IMR-90 (cell line): ENCODE measurements at regions not wholly inside any gene's neighbourhood (a gene's known extent, or its start where the extent isn't known, plus 50 kb on each side); places are given as distances from the start of the nearest gene placed in this dataset.

Experiments used
- ATAC-seq: fragments of 200-7000 bp; cut with Tn5 transposase; 2 replicates; pipeline ENCODE4 v1.9.1; 2020; ENCODE audit warnings: low read depth, mild to moderate bottlenecking, moderate library complexity
- BruUV-seq: library from RNA; stranded (reverse); fragments of 400-500 nt; replicated peaks from 2 replicates; lab custom pipeline; 2021; lab: Mats Ljungman, UMichigan
- CTCF ChIA-PET: fragments of 300-600 bp; formaldehyde crosslinking; extraction: SDS; loops from one replicate; lab custom pipeline; 2021; ENCODE audit warnings: antibody characterized with exemption; lab: Yijun Ruan, JAX
- POLR2A ChIA-PET: fragments of 300-600 bp; sonication (Branson Sonifier 250); formaldehyde crosslinking; loops from one replicate; lab custom pipeline; 2022; ENCODE audit warnings: antibody characterized with exemption; ENCODE audit not compliant: unreplicated experiment; lab: Charles Lee
- DNase-seq: peaks from one replicate; pipeline ENCODE4 v3.0.0; 2013
- H2AFZ ChIP-seq: replicated peaks from 2 replicates; pipeline ENCODE3; 2013; ENCODE audit warnings: low read length, mild to moderate bottlenecking; ENCODE audit not compliant: poor library complexity
- H2AK5ac ChIP-seq: 2 replicates; pipeline ENCODE4 v1.6.1; 2013; ENCODE audit warnings: low read depth, low read length, inconsistent platforms
- H2AK9ac ChIP-seq: replicated peaks from 2 replicates; pipeline ENCODE3; 2013; ENCODE audit warnings: mild to moderate bottlenecking, low read depth, low read length, moderate library complexity; ENCODE audit not compliant: poor library complexity
- H2BK120ac ChIP-seq: 2 replicates; pipeline ENCODE4 v1.6.1; 2013; ENCODE audit warnings: low read depth, low read length, inconsistent platforms
- H2BK15ac ChIP-seq: 3 replicates; pipeline ENCODE4 v1.6.1; 2013; ENCODE audit warnings: low read depth, low read length, inconsistent platforms
- H2BK20ac ChIP-seq: 2 replicates; pipeline ENCODE4 v1.6.1; 2013; ENCODE audit warnings: low read depth, mild to moderate bottlenecking, inconsistent platforms, low read length, moderate library complexity
- H2BK5ac ChIP-seq: 2 replicates; pipeline ENCODE4 v1.6.1; 2013; ENCODE audit warnings: mild to moderate bottlenecking, low read depth, low read length, inconsistent platforms; ENCODE audit not compliant: poor library complexity, severe bottlenecking
- H3K14ac ChIP-seq: replicated peaks from 2 replicates; pipeline ENCODE4 v1.6.1; 2013; ENCODE audit warnings: low read depth, low read length, inconsistent platforms
- H3K18ac ChIP-seq: 2 replicates; pipeline ENCODE4 v1.6.1; 2013; ENCODE audit warnings: low read depth, low read length, control low read depth
- H3K23ac ChIP-seq: 2 replicates; pipeline ENCODE4 v1.6.1; 2013; ENCODE audit warnings: low read depth, low read length, inconsistent platforms
- H3K27ac ChIP-seq: 2 replicates; pipeline ENCODE4 v1.5.1; 2013; ENCODE audit warnings: mild to moderate bottlenecking, control low read depth, low read length; ENCODE audit not compliant: insufficient read depth
- H3K27me3 ChIP-seq: 2 replicates; pipeline ENCODE4 v1.6.1; 2013; ENCODE audit warnings: low read length; ENCODE audit not compliant: control insufficient read depth, insufficient read depth
- H3K36me3 ChIP-seq: 2 replicates; pipeline ENCODE4 v1.6.1; 2013; ENCODE audit warnings: low read length, mixed read lengths; ENCODE audit not compliant: control insufficient read depth, insufficient read depth
- H3K4ac ChIP-seq: 2 replicates; pipeline ENCODE4 v1.6.1; 2013; ENCODE audit warnings: low read depth, low read length, inconsistent platforms
- H3K4me1 ChIP-seq: 2 replicates; pipeline ENCODE4 v1.6.1; 2013; ENCODE audit warnings: low read length, mixed read lengths; ENCODE audit not compliant: control insufficient read depth, insufficient read depth
- H3K4me2 ChIP-seq: 2 replicates; pipeline ENCODE4 v1.6.1; 2013; ENCODE audit warnings: low read depth, mild to moderate bottlenecking, control low read depth, low read length, moderate library complexity
- H3K4me3 ChIP-seq: 2 replicates; pipeline ENCODE4 v1.5.1; 2013; ENCODE audit warnings: low read depth, mild to moderate bottlenecking, control low read depth, low read length, moderate library complexity; ENCODE audit not compliant: insufficient read depth
- H3K56ac ChIP-seq: 2 replicates; pipeline ENCODE4 v1.6.1; 2013; ENCODE audit warnings: low read length, inconsistent platforms; ENCODE audit not compliant: insufficient read depth; ENCODE audit errors: extremely low read depth
- H3K79me1 ChIP-seq, 2 experiments: 2 replicates each; pipeline ENCODE4 v1.6.1; 2013; ENCODE audit warnings: low read length in 2 of 2, inconsistent platforms in 1 of 2, low read depth in 1 of 2
- H3K9ac ChIP-seq: 2 replicates; pipeline ENCODE4 v1.6.1; 2013; ENCODE audit warnings: low read depth, low read length, control low read depth
- H3K9me1 ChIP-seq: 2 replicates; pipeline ENCODE4 v1.6.1; 2013; ENCODE audit warnings: low read length, inconsistent platforms; ENCODE audit not compliant: insufficient read depth
- H3K9me3 ChIP-seq: 2 replicates; pipeline ENCODE4 v1.6.1; 2013; ENCODE audit warnings: low read length; ENCODE audit not compliant: control insufficient read depth, insufficient read depth
- H4K20me1 ChIP-seq: 2 replicates; pipeline ENCODE4 v1.6.1; 2013; ENCODE audit warnings: low read length, inconsistent platforms; ENCODE audit not compliant: insufficient read depth
- H4K5ac ChIP-seq: 2 replicates; pipeline ENCODE4 v1.6.1; 2013; ENCODE audit warnings: mild to moderate bottlenecking, low read depth, low read length, control low read depth
- H4K8ac ChIP-seq, 2 experiments: 2 replicates each; pipeline ENCODE4 v1.6.1; 2013; ENCODE audit warnings: low read depth in 2 of 2, low read length in 2 of 2, control low read depth in 1 of 2, inconsistent platforms in 1 of 2
- H4K91ac ChIP-seq: 2 replicates; pipeline ENCODE4 v1.6.1; 2013; ENCODE audit warnings: low read depth, low read length, inconsistent platforms; ENCODE audit not compliant: insufficient read depth
- CEBPB ChIP-seq: IDR thresholded peaks from 2 replicates; pipeline ENCODE4 v1.6.1; 2012; ENCODE audit warnings: low read depth, low read length, improper control_type of control experiment
- CHD1 ChIP-seq: IDR thresholded peaks from 2 replicates; pipeline ENCODE4 v1.6.1; 2012; ENCODE audit warnings: low read depth, low read length, improper control_type of control experiment
- CTCF ChIP-seq: conservative IDR thresholded peaks from 2 replicates; pipeline ENCODE4 v1.5.1; 2012; ENCODE audit warnings: mild to moderate bottlenecking, low read depth, low read length, improper control_type of control experiment
- ELK1 ChIP-seq: fragments of 150-350 bp; IDR thresholded peaks from 2 replicates; pipeline ENCODE4 v1.6.1; 2016; ENCODE audit warnings: low read depth, mild to moderate bottlenecking, low read length, moderate library complexity, borderline replicate concordance
- FOS ChIP-seq: fragments of 150-350 bp; IDR thresholded peaks from 2 replicates; pipeline ENCODE4 v1.6.1; 2016; ENCODE audit warnings: low read depth, low read length
- MAFK ChIP-seq: IDR thresholded peaks from 2 replicates; pipeline ENCODE4 v1.6.1; 2012; ENCODE audit warnings: low read depth, low read length, improper control_type of control experiment
- MAZ ChIP-seq: IDR thresholded peaks from 2 replicates; pipeline ENCODE4 v1.6.1; 2012; ENCODE audit warnings: low read depth, mild to moderate bottlenecking, low read length, improper control_type of control experiment, moderate library complexity, borderline replicate concordance
- MXI1 ChIP-seq: IDR thresholded peaks from 2 replicates; pipeline ENCODE4 v1.6.1; 2012; ENCODE audit warnings: low read depth, mild to moderate bottlenecking, low read length, moderate library complexity, borderline replicate concordance
- NFE2L2 ChIP-seq: fragments of 150-350 bp; IDR thresholded peaks from 2 replicates; pipeline ENCODE4 v1.6.1; 2016; ENCODE audit warnings: low read depth, mild to moderate bottlenecking, low read length
- POLR2A ChIP-seq: IDR thresholded peaks from 2 replicates; pipeline ENCODE4 v1.6.1; 2012; ENCODE audit warnings: mild to moderate bottlenecking, low read depth, low read length
- RAD21 ChIP-seq: IDR thresholded peaks from 2 replicates; pipeline ENCODE4 v1.6.1; 2012; ENCODE audit warnings: low read length, improper control_type of control experiment
- RCOR1 ChIP-seq: IDR thresholded peaks from 2 replicates; pipeline ENCODE4 v1.6.1; 2012; ENCODE audit warnings: mild to moderate bottlenecking, low read length, improper control_type of control experiment; ENCODE audit not compliant: insufficient replicate concordance
- SMC3 ChIP-seq: fragments of 150-350 bp; IDR thresholded peaks from 2 replicates; pipeline ENCODE4 v1.6.1; 2016; ENCODE audit warnings: low read depth, mild to moderate bottlenecking, antibody characterized with exemption, low read length, moderate library complexity
- WGBS, 2 experiments: methylation state at CpG; one replicate each; pipeline versions ENCODE4 v1.1.5 to v1.1.7; 2013; ENCODE audit warnings: missing lambda C conversion rate in 2 of 2; ENCODE audit not compliant: insufficient read length in 1 of 2; ENCODE audit errors: extremely low coverage in 2 of 2; 5-methylcytosine and 5-hydroxymethylcytosine counted together
- dilution Hi-C: fragments of 300-500 bp; cut with HindIII; formaldehyde crosslinking; loops from one replicate; pipeline ENCODE4 v1.14.3; 2018; ENCODE audit warnings: low sequenced_read_pairs; ENCODE audit not compliant: unreplicated experiment
- in situ Hi-C: fragments of 300-500 bp; cut with MboI; formaldehyde crosslinking; loops from 3 replicates; pipeline ENCODE4 v1.14.3; 2019; ENCODE audit warnings: low sequenced_read_pairs, inconsistent platforms, mixed read lengths
- intact Hi-C: fragments of 100-400 bp; cut with micrococcal nuclease; formaldehyde crosslinking; loops from 2 replicates; pipeline ENCODE4 v1.10.0; 2022

GRCh38 chr7:103240806-103241205 is 56.4 kb upstream of the PMPCB start:
- Histone ChIP-seq H2BK5ac (no peak overlapping the region), H3K9ac (no peak overlapping the region), H3K4ac (no peak overlapping the region), H2AK9ac (no peak overlapping the region), H3K4me2 (no peak overlapping the region), H4K5ac (no peak overlapping the region), H2BK15ac (no peak overlapping the region), H4K8ac (no peak overlapping the region), H3K9me3 (no peaks in the 10 kb centered on the region), H4K91ac (no peak overlapping the region), H4K20me1 (no peaks in the 10 kb centered on the region), H3K18ac (no peak overlapping the region), H3K4me1 (no peaks in the 10 kb centered on the region), H2AK5ac (no peak overlapping the region), H2AFZ (no peak overlapping the region), H3K23ac (no peak overlapping the region), H3K56ac (no peak overlapping the region), H3K9me1 (no peaks in the 10 kb centered on the region), H3K27ac (no peak overlapping the region), H3K79me1 (no peaks in the 10 kb centered on the region), H3K36me3 (no peaks in the 10 kb centered on the region), H3K4me3 (no peak overlapping the region), H2BK20ac (no peak overlapping the region), H3K27me3 (no peaks in the 10 kb centered on the region), H3K14ac (no peak overlapping the region), H2BK120ac (no peak overlapping the region)
- intact Hi-C loops: no loop called here
- WGBS, 2 experiments: no CpG with 5 or more reads among the region's 6 CpGs
- no TSS peak for BruUV-seq
- dilution Hi-C loops: no loop called here
- DNase-seq (no peak), ATAC-seq (no peak)
- ChIA-PET POLR2A (no interaction called here), CTCF (no interaction called here)
- in situ Hi-C loops: no loop called here
- no peak for TF ChIP-seq MXI1
- no peak for TF ChIP-seq SMC3
- TF ChIP-seq RCOR1: no peak
- TF ChIP-seq NFE2L2: no peak
- no peak for TF ChIP-seq CHD1
- no peak for TF ChIP-seq CTCF
- TF ChIP-seq MAZ: no peak
- TF ChIP-seq CEBPB: no peak
- no peak for TF ChIP-seq MAFK
- no peak for TF ChIP-seq FOS
- no peak for TF ChIP-seq POLR2A
- TF ChIP-seq ELK1: no peak
- TF ChIP-seq RAD21: no peak
